RWPE1 (cell line): ENCODE measurements at regions not wholly inside any gene's neighbourhood (a gene's known extent, or its start where the extent isn't known, plus 50 kb on each side); places are given as distances from the start of the nearest gene placed in this dataset.

ENCODE experiments used
- CTCF ChIA-PET: fragments of 350-600 bp; sonication (Branson Sonifier 250); formaldehyde crosslinking; extraction: SDS; loops from one replicate; lab custom pipeline; 2021; lab: Yijun Ruan, JAX
- POLR2A ChIA-PET: fragments of 400-600 bp; formaldehyde crosslinking; extraction: SDS; loops from one replicate; lab custom pipeline; 2020; ENCODE audit warnings: antibody characterized with exemption; ENCODE audit not compliant: low non-redundant PET; lab: Yijun Ruan, JAX
- DNase-seq: peaks from one replicate; pipeline ENCODE4 v3.0.0; 2012; ENCODE audit warnings: low spot score
- H3K27ac ChIP-seq: fragments of 450-650 bp; 2 replicates; pipeline ENCODE4 v1.5.1; 2017
- CTCF ChIP-seq: fragments of 450-650 bp; conservative IDR thresholded peaks from 2 replicates; pipeline ENCODE4 v1.5.1; 2017; ENCODE audit warnings: low read depth, mild to moderate bottlenecking

DNA sequence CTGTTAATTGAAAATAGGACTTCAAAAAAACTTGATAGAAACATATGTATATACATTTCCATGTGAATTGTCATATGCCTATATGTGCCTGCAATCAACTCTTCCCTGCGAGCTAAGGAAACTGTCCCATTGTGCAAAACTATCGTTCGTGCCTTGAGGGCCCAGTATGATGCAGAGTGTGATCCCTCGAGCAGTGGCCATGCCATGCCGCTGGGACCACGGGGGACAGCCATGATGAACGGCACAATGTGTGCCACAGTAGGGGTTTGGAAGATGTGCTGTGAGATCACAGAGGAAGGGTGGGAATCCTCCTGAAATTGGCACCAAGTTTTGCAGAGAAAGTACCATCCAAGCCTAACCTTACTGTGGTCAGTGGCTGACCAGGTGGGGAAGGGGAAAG, 118.1 kb upstream of the SOX1 start:
- ChIA-PET CTCF (no interaction called here), POLR2A (no interaction called here)
- no peak for DNase-seq
- TF ChIP-seq CTCF: no peak
- H3K27ac ChIP-seq: no peak overlapping the region

- POLR2A ChIA-PET: no interaction called here
- TF ChIP-seq CTCF: no peak
- no peak overlapping the region for H3K27ac ChIP-seq
- CTCF ChIA-PET: no interaction called here
- DNase-seq: no peak
Measured at GRCh38 chr13:111949311-111949710, 117.6 kb upstream of the SOX1 start.

DNA sequence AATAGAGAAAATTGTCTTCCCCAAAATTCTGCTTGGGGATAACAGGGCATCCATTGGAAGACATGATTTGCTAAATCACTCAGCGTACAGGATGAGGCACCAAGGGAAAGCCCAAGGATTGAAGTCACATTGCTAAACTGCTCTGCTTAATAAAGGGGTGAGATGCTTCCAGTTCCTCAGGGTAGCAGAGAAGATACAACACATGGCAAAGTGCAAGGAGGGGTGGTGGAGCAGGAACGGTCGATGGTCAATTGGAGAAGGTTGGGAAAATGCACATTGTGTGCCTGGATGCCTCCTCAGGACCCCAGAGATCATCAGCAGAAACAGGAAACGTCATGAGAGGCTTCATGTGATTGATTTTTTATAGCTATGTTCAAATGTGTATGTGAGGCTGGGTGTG, 116.3 kb upstream of the SOX1 start:
- ChIA-PET POLR2A (no interaction called here), CTCF (no interaction called here)
- no peak overlapping the region for H3K27ac ChIP-seq

GRCh38 chr13:111952032-111952431, 114.9 kb upstream of the SOX1 start:
- ChIA-PET POLR2A (no interaction called here), CTCF (no interaction called here)
- no peak overlapping the region for H3K27ac ChIP-seq
- DNase-seq: no peak
- no peak for TF ChIP-seq CTCF

More for the DNA sequence above, 116.3 kb upstream of the SOX1 start:
- no peak for DNase-seq
- no peak for TF ChIP-seq CTCF

- H3K27ac ChIP-seq: no peak overlapping the region
- ChIA-PET CTCF (no interaction called here), POLR2A (no interaction called here)
- TF ChIP-seq CTCF: no peak
- no peak for DNase-seq
Measured at GRCh38 chr13:111952814-111953213, 114.1 kb upstream of the SOX1 start.

- ChIA-PET CTCF (interaction anchor here (0.6 kb wide), 1 partner anchor 569 kb away, joined by 3 read pairs; no protein-coding TSS in a partner anchor), POLR2A (no interaction called here)
- H3K27ac ChIP-seq: no peak overlapping the region
- no peak for TF ChIP-seq CTCF
- DNase-seq: no peak
Measured at GRCh38 chr13:111953546-111954178, 113.3 kb upstream of the SOX1 start.
